NCI-H2171 (cell line): ENCODE measurements at regions not wholly inside any gene's neighbourhood (a gene's known extent, or its start where the extent isn't known, plus 50 kb on each side); places are given as distances from the start of the nearest gene placed in this dataset.
"Not testable (repeated sequence)": the region's sequence is repeated elsewhere in the genome, so short reads cannot be mapped to it uniquely, and the experiment has no call there.

ENCODE experiments used
- DNase-seq: peaks from one replicate; lab custom pipeline; 2025; lab: John Stamatoyannopoulos, UW

GRCh38 chr6:44036699-44037101 is 90.6 kb downstream of the MRPL14 start:
- no peak for DNase-seq

GRCh38 chr6:44036196-44036595 is 91.1 kb downstream of the MRPL14 start:
- no peak for DNase-seq

GRCh38 chr6:44035621-44036020 is 91.6 kb downstream of the MRPL14 start:
- DNase-seq, result no peak

- DNase-seq, result no peak
Measured at GRCh38 chr6:44034931-44035345, 92.3 kb downstream of the MRPL14 start.

- DNase-seq, result no peak
Measured at GRCh38 chr6:44034391-44034861, 92.8 kb downstream of the MRPL14 start.

- DNase-seq, result no peak
Measured at GRCh38 chr6:44030812-44031454, 96.3 kb downstream of the MRPL14 start.

GRCh38 chr6:44029444-44030185 is 97.6 kb downstream of the MRPL14 start:
- DNase-seq, result no peak

- no peak for DNase-seq
Measured at GRCh38 chr6:44028789-44029310, 98.4 kb downstream of the MRPL14 start.

- DNase-seq, result no peak
Measured at GRCh38 chr6:44025226-44025625, 102.0 kb downstream of the MRPL14 start.

- no peak for DNase-seq
Measured at GRCh38 chr6:44024574-44025219, 102.6 kb downstream of the MRPL14 start.

- no peak for DNase-seq
Measured at GRCh38 chr6:44023586-44024454, 103.4 kb downstream of the MRPL14 start.

GRCh38 chr6:44022671-44023352 is 104.4 kb downstream of the MRPL14 start:
- DNase-seq, result no peak

GRCh38 chr6:44022296-44022661 is 105.0 kb downstream of the MRPL14 start:
- DNase-seq, result no peak

- no peak for DNase-seq
Measured at GRCh38 chr6:44021589-44022295, 105.5 kb downstream of the MRPL14 start.

- DNase-seq, result no peak
Measured at GRCh38 chr6:44020664-44021425, 106.4 kb downstream of the MRPL14 start.

- no peak for DNase-seq
Measured at GRCh38 chr6:44020148-44020547, 107.1 kb downstream of the MRPL14 start.

- DNase-seq, result not testable (repeated sequence)
Measured at GRCh38 chr6:44017307-44017706, 109.9 kb downstream of the MRPL14 start.

GRCh38 chr6:44016131-44016870 is 111.0 kb downstream of the MRPL14 start:
- no peak for DNase-seq

- no peak for DNase-seq
Measured at GRCh38 chr6:44012078-44012493, 115.2 kb downstream of the MRPL14 start.
